ENCODE measurements at regions not wholly inside any gene's neighbourhood (a gene's known extent, or its start where the extent isn't known, plus 50 kb on each side); places are given as distances from the start of the nearest gene placed in this dataset.

DNA sequence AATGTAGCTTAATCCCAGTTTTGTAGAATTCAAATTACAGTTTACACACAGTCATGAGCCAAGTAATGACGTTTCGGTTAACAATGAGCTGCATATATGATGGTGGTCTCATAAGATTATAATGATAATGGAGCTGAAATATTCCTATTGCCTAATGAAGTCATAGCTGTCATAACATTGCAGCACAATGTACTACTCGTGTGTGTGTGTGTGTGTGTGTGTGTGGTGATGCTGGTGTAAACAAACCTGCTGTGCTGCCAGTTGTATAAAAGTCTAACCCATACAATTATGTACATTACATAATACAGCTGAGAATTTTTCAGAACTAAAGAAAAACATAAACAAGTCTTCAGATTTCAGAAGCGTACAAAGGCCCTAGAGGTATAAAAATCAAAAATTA, 66.7 kb upstream of the ARID1B start:
- TF ChIP-seq, protein P1, sequence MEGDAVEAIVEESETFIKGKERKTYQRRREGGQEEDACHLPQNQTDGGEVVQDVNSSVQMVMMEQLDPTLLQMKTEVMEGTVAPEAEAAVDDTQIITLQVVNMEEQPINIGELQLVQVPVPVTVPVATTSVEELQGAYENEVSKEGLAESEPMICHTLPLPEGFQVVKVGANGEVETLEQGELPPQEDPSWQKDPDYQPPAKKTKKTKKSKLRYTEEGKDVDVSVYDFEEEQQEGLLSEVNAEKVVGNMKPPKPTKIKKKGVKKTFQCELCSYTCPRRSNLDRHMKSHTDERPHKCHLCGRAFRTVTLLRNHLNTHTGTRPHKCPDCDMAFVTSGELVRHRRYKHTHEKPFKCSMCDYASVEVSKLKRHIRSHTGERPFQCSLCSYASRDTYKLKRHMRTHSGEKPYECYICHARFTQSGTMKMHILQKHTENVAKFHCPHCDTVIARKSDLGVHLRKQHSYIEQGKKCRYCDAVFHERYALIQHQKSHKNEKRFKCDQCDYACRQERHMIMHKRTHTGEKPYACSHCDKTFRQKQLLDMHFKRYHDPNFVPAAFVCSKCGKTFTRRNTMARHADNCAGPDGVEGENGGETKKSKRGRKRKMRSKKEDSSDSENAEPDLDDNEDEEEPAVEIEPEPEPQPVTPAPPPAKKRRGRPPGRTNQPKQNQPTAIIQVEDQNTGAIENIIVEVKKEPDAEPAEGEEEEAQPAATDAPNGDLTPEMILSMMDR (optimal IDR thresholded peaks at IDR 0.05 in 1 of 3, IDR thresholded peaks at IDR 0.05 in 1 of 3, conservative IDR thresholded peaks at IDR 0.05 in 1 of 3; ENCODE audit: extremely low read depth in 1 of 3, insufficient read depth in 2 of 3, low read length in 3 of 3): no peak
- TF ChIP-seq EZH2 (IDR thresholded peaks at IDR 0.05; ENCODE audit: low read length): no peak

Measured in keratinocyte (primary cell).